ENCODE measurements at regions not wholly inside any gene's neighbourhood (a gene's known extent, or its start where the extent isn't known, plus 50 kb on each side); places are given as distances from the start of the nearest gene placed in this dataset.

DNA sequence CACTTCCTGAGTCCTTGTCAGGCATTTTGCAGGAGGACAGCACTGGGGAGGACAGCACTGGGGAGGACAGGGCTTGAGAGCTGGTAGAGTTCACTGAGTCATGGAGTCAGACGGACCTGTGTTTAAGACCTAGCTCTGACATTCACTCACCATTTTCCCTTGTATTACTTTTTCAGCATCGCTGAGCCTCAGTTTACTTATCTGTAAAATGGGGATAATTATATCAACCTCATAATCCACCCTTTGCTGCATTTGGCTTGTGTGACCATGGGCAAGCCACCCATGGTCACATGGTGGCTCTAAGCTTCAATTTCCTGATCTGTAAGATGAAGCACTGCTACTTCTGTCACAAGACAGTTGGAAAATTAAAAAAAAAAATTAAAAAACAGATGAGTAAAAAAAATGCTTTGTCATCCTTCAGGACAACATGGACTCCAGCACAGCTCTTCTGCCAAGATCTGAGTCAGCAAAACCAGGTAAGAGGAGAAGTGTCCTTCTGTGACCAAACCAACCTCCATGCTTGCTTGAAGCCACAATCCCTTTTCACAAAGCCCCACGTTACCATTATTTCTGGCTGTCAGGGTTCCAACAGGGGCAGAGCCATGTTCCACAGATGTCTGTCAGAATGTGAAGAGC is 275.5 kb downstream of the RAB28 start:
- Histone ChIP-seq H4K20me1 (ENCODE audit: insufficient read depth) (no peaks in the 10 kb centered on the region), H3K36me3 (ENCODE audit: control insufficient read depth in 1 of 2, insufficient read depth in 2 of 2, low read length in 2 of 2) (no peaks in the 10 kb centered on the region), H3K9me2 (ENCODE audit: insufficient read depth) (no peaks in the 10 kb centered on the region), H3K4me2 (ENCODE audit: low read length) (no peak overlapping the region), H3K27ac (ENCODE audit: low read depth, low read length) (no peak overlapping the region), H3K4me3 (replicated peaks in 1 of 2; ENCODE audit: low read depth in 1 of 2, low read length in 2 of 2) (no peak overlapping the region), H2AFZ (ENCODE audit: low read depth, low read length, poor library complexity, severe bottlenecking) (no peak overlapping the region), H3K4me1 (ENCODE audit: control insufficient read depth in 1 of 2, insufficient read depth in 2 of 2, low read length in 2 of 2) (no peaks in the 10 kb centered on the region), H3K9ac (ENCODE audit: low read length) (no peak overlapping the region), H3K27me3 (ENCODE audit: insufficient read depth, low read length) (no peaks in the 10 kb centered on the region), H3K79me2 (ENCODE audit: insufficient read depth, low read length) (no peaks in the 10 kb centered on the region), H3K9me3 (ENCODE audit: control insufficient read depth in 1 of 2, insufficient read depth in 1 of 2, low read depth in 1 of 2, low read length in 2 of 2) (no peaks in the 10 kb centered on the region)
- ATAC-seq = no peak
- BruUV-seq (replicated peaks) = no TSS peak
- DNase-seq (ENCODE audit: low read depth, low spot score) = no peak
- intact Hi-C loops (cut with micrococcal nuclease) = no loop called here
- ChIA-PET POLR2A (no interaction called here), RAD21 (ENCODE audit: low non-redundant PET in 1 of 2, low total read pairs in 2 of 2, uncharacterized antibody in 2 of 2, unreplicated experiment in 2 of 2) (no interaction called here), CTCF (no interaction called here)
- no peak for TF ChIP-seq ZBTB33 (IDR thresholded peaks at IDR 0.05; ENCODE audit: extremely low read depth, insufficient replicate concordance, low read length)

DNA sequence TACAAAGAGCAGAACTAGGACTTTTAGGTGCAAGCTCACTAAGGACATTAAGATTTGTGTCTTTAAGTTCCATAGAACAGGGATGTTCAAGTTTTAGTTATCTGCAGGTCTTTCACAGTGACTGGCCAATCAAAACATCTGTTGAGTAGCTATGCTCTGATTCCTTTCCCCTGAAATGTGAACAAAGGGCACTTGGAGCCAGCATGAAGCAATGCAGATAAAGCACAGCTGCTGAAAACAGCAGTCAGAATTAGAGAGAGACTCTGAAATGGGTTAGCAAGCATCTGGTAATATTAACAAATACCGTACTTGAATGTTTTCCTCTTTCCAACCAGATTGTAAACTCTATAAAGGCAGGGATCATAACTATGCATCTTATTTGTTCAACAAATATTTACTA is 276.9 kb downstream of the RAB28 start:
- ChIA-PET RAD21 (ENCODE audit: low non-redundant PET in 1 of 2, low total read pairs in 2 of 2, uncharacterized antibody in 2 of 2, unreplicated experiment in 2 of 2) (no interaction called here), POLR2A (no interaction called here), CTCF (no interaction called here)
- Histone ChIP-seq H4K20me1 (ENCODE audit: insufficient read depth) (no peaks in the 10 kb centered on the region), H3K4me3 (replicated peaks in 1 of 2; ENCODE audit: low read depth in 1 of 2, low read length in 2 of 2) (no peak overlapping the region), H2AFZ (ENCODE audit: low read depth, low read length, poor library complexity, severe bottlenecking) (no peak overlapping the region), H3K36me3 (ENCODE audit: control insufficient read depth in 1 of 2, insufficient read depth in 2 of 2, low read length in 2 of 2) (no peaks in the 10 kb centered on the region), H3K9ac (ENCODE audit: low read length) (no peak overlapping the region), H3K9me3 (ENCODE audit: control insufficient read depth in 1 of 2, insufficient read depth in 1 of 2, low read depth in 1 of 2, low read length in 2 of 2) (no peaks in the 10 kb centered on the region), H3K9me2 (ENCODE audit: insufficient read depth) (no peaks in the 10 kb centered on the region), H3K27ac (ENCODE audit: low read depth, low read length) (no peak overlapping the region), H3K4me2 (ENCODE audit: low read length) (no peak overlapping the region), H3K27me3 (ENCODE audit: insufficient read depth, low read length) (no peaks in the 10 kb centered on the region), H3K4me1 (ENCODE audit: control insufficient read depth in 1 of 2, insufficient read depth in 2 of 2, low read length in 2 of 2) (no peaks in the 10 kb centered on the region), H3K79me2 (ENCODE audit: insufficient read depth, low read length) (no peaks in the 10 kb centered on the region)
- no TSS peak for BruUV-seq (replicated peaks)
- no peak for ATAC-seq
- intact Hi-C loops (cut with micrococcal nuclease) = no loop called here
- no peak for DNase-seq (ENCODE audit: low read depth, low spot score)
- TF ChIP-seq ZBTB33 (IDR thresholded peaks at IDR 0.05; ENCODE audit: extremely low read depth, insufficient replicate concordance, low read length) (no peak), SIN3A (IDR thresholded peaks at IDR 0.05; ENCODE audit: low read depth) (no peak), CBX3 (IDR thresholded peaks at IDR 0.05; ENCODE audit: low read depth) (no peak), FOSL1 (IDR thresholded peaks at IDR 0.05; ENCODE audit: low read depth) (no peak)
- TF ChIP-seq, protein P1, sequence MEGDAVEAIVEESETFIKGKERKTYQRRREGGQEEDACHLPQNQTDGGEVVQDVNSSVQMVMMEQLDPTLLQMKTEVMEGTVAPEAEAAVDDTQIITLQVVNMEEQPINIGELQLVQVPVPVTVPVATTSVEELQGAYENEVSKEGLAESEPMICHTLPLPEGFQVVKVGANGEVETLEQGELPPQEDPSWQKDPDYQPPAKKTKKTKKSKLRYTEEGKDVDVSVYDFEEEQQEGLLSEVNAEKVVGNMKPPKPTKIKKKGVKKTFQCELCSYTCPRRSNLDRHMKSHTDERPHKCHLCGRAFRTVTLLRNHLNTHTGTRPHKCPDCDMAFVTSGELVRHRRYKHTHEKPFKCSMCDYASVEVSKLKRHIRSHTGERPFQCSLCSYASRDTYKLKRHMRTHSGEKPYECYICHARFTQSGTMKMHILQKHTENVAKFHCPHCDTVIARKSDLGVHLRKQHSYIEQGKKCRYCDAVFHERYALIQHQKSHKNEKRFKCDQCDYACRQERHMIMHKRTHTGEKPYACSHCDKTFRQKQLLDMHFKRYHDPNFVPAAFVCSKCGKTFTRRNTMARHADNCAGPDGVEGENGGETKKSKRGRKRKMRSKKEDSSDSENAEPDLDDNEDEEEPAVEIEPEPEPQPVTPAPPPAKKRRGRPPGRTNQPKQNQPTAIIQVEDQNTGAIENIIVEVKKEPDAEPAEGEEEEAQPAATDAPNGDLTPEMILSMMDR (IDR thresholded peaks at IDR 0.05 in 2 of 3, conservative IDR thresholded peaks at IDR 0.05 in 1 of 3; ENCODE audit: borderline replicate concordance in 1 of 3, insufficient read depth in 1 of 3, low read depth in 2 of 3, low read length in 2 of 3) = no peak
- TF ChIP-seq, protein P2, sequence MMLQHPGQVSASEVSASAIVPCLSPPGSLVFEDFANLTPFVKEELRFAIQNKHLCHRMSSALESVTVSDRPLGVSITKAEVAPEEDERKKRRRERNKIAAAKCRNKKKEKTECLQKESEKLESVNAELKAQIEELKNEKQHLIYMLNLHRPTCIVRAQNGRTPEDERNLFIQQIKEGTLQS (IDR thresholded peaks at IDR 0.05) = no peak
